WTC11 (cell line): ENCODE measurements at regions not wholly inside any gene's neighbourhood (a gene's known extent, or its start where the extent isn't known, plus 50 kb on each side); places are given as distances from the start of the nearest gene placed in this dataset.

ENCODE experiments used
- ATAC-seq: fragments of 200-7000 bp; cut with Tn5 transposase; 2 replicates; pipeline ENCODE4 v1.10.0; 2021; ENCODE audit warnings: mild to moderate bottlenecking, moderate library complexity
- CTCF ChIA-PET: fragments of 300-600 bp; sonication (Branson Sonifier 250); formaldehyde crosslinking; loops from one replicate; lab custom pipeline; 2021; ENCODE audit warnings: antibody characterized with exemption; lab: Charles Lee
- POLR2A ChIA-PET: fragments of 350-600 bp; sonication (Branson Sonifier 250); formaldehyde crosslinking; loops from one replicate; lab custom pipeline; 2021; ENCODE audit warnings: antibody characterized with exemption; lab: Charles Lee
- DNase-seq: peaks from one replicate; pipeline ENCODE4 v3.0.0; 2021; ENCODE audit warnings: low spot score
- H3K27ac Mint-ChIP-seq: 2 replicates; pipeline ENCODE4 v1.8.0; 2021; ENCODE audit warnings: mixed read lengths
- H3K27me3 Mint-ChIP-seq: 2 replicates; pipeline ENCODE4 v1.8.0; 2021; ENCODE audit warnings: low read depth, mild to moderate bottlenecking, moderate library complexity, mixed read lengths
- H3K36me3 Mint-ChIP-seq: 2 replicates; pipeline ENCODE4 v1.8.0; 2021; ENCODE audit warnings: mixed read lengths
- H3K4me1 Mint-ChIP-seq: 2 replicates; pipeline ENCODE4 v1.8.0; 2022; ENCODE audit warnings: mixed read lengths
- H3K4me3 Mint-ChIP-seq: 2 replicates; pipeline ENCODE4 v1.8.0; 2021; ENCODE audit warnings: mild to moderate bottlenecking, moderate library complexity, mixed read lengths
- H3K9me3 Mint-ChIP-seq: 2 replicates; pipeline ENCODE4 v1.8.0; 2021; ENCODE audit warnings: mixed read lengths
- EMX1 ChIP-seq: fragments of 250-450 bp; sonication (Bioruptor Pico); IDR thresholded peaks from 2 replicates; pipeline ENCODE4 v1.8.0; 2021; ENCODE audit warnings: mild to moderate bottlenecking
- FOXJ3 ChIP-seq: sonication (generic); formaldehyde crosslinking; IDR thresholded peaks from 2 replicates; pipeline ENCODE4 v1.9.0; 2021; ENCODE audit warnings: missing genetic modification reagents, mild to moderate bottlenecking, borderline replicate concordance
- GTF2I ChIP-seq: fragments of 250-450 bp; sonication (Bioruptor Pico); conservative IDR thresholded peaks from 2 replicates; pipeline ENCODE4 v1.4.0; 2021; ENCODE audit warnings: mild to moderate bottlenecking
- HMGA2 ChIP-seq: fragments of 250-450 bp; sonication (Bioruptor Pico); IDR thresholded peaks from 2 replicates; pipeline ENCODE4 v1.4.0; 2021; ENCODE audit warnings: mild to moderate bottlenecking, moderate library complexity
- IRF2 ChIP-seq: sonication (generic); formaldehyde crosslinking; IDR thresholded peaks from 2 replicates; pipeline ENCODE4 v1.8.0; 2022; ENCODE audit warnings: low read depth, missing genetic modification reagents, borderline replicate concordance
- MXD4 ChIP-seq: fragments of 250-450 bp; sonication (Bioruptor Pico); IDR thresholded peaks from 2 replicates; pipeline ENCODE4 v1.8.0; 2021; ENCODE audit warnings: mild to moderate bottlenecking, moderate library complexity, borderline replicate concordance
- NR2C2 ChIP-seq: sonication (generic); formaldehyde crosslinking; IDR thresholded peaks from 2 replicates; pipeline ENCODE4 v1.8.0; 2022; ENCODE audit warnings: mild to moderate bottlenecking, missing genetic modification reagents
- NR3C1 ChIP-seq: sonication (generic); formaldehyde crosslinking; conservative IDR thresholded peaks from 2 replicates; pipeline ENCODE4 v1.8.1; 2023; ENCODE audit warnings: low read depth, mild to moderate bottlenecking, missing genetic modification reagents
- SMAD3 ChIP-seq: sonication (generic); formaldehyde crosslinking; IDR thresholded peaks from 2 replicates; pipeline ENCODE4 v1.8.0; 2022; ENCODE audit warnings: missing genetic modification reagents, mild to moderate bottlenecking, borderline replicate concordance
- SP1 ChIP-seq: sonication (generic); formaldehyde crosslinking; conservative IDR thresholded peaks from 2 replicates; pipeline ENCODE4 v1.8.1; 2022; ENCODE audit warnings: missing genetic modification reagents
- ZNF263 ChIP-seq: sonication (generic); formaldehyde crosslinking; IDR thresholded peaks from 2 replicates; pipeline ENCODE4 v1.8.1; 2022; ENCODE audit warnings: low read depth, mild to moderate bottlenecking, moderate library complexity, missing genetic modification reagents
- ZNF396 ChIP-seq: fragments of 250-450 bp; sonication (Bioruptor Pico); IDR thresholded peaks from 2 replicates; pipeline ENCODE4 v1.8.0; 2021; ENCODE audit warnings: mild to moderate bottlenecking, moderate library complexity, borderline replicate concordance
- TF ChIP-seq, protein P1 (sequence below): sonication (generic); formaldehyde crosslinking; IDR thresholded peaks from 2 replicates; pipeline ENCODE4 v1.8.0; 2022; ENCODE audit warnings: mild to moderate bottlenecking, missing genetic modification reagents
- TF ChIP-seq, protein P2 (sequence below): sonication (generic); formaldehyde crosslinking; IDR thresholded peaks from 2 replicates; pipeline ENCODE4 v1.8.0; 2022; ENCODE audit warnings: mild to moderate bottlenecking, missing genetic modification reagents
- TF ChIP-seq, protein P3 (sequence below): sonication (generic); formaldehyde crosslinking; IDR thresholded peaks from 2 replicates; pipeline ENCODE4 v1.8.1; 2023; ENCODE audit warnings: mild to moderate bottlenecking, missing genetic modification reagents
- TF ChIP-seq, protein P4 (sequence below): sonication (generic); formaldehyde crosslinking; IDR thresholded peaks from 2 replicates; pipeline ENCODE4 v1.8.1; 2022; ENCODE audit warnings: missing genetic modification reagents, borderline replicate concordance
- TF ChIP-seq, protein P5 (sequence below): sonication (generic); formaldehyde crosslinking; IDR thresholded peaks from 2 replicates; pipeline ENCODE4 v1.8.0; 2023; ENCODE audit warnings: missing genetic modification reagents, mild to moderate bottlenecking, borderline replicate concordance
- TF ChIP-seq, protein P6 (sequence below): sonication (generic); formaldehyde crosslinking; IDR thresholded peaks from 2 replicates; pipeline ENCODE4 v1.8.1; 2022; ENCODE audit warnings: mild to moderate bottlenecking, missing genetic modification reagents, moderate library complexity, borderline replicate concordance
- TF ChIP-seq, protein P7 (sequence below): sonication (generic); formaldehyde crosslinking; IDR thresholded peaks from 2 replicates; pipeline ENCODE4 v1.8.0; 2023; ENCODE audit warnings: missing genetic modification reagents
- TF ChIP-seq, protein P8 (sequence below): fragments of 250-450 bp; sonication (Bioruptor Pico); IDR thresholded peaks from 2 replicates; pipeline ENCODE4 v1.9.0; 2021; ENCODE audit warnings: mild to moderate bottlenecking

DNA sequence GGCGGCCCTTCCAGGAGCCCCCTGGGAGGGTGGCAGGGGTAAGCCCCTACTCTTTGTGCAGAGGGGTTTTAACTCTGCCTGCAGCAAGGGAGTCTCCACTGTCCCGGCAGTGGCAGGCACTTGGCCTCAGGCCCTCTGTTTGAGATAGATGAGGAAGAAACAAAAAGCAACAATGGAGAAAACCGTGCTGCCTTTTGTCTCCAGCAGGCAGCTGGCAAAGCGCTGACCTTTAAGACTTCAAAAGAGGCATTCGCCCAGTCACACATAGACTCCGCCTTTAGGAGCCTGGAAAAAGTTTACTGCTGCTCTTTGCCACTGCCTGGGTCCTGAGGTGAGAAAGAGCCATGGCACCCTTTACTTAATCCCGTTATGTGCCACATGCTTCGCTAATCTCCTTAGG is 158.2 kb upstream of the NTF3 start:
- no peaks in the 10 kb centered on the region for H3K27me3 Mint-ChIP-seq
- H3K4me3 Mint-ChIP-seq = no peak overlapping the region
- peaks cover 6% of the 10 kb centered on the region for H3K4me1 Mint-ChIP-seq
- peaks cover 10% of the 10 kb centered on the region; the same call in 1 of the 2 replicates for H3K36me3 Mint-ChIP-seq
- no peak overlapping the region for H3K27ac Mint-ChIP-seq
- ATAC-seq (no peak; the same call in 1 of the 2 replicates), DNase-seq (no peak)
- ChIA-PET POLR2A (no interaction called here), CTCF (interaction anchor here (0.8 kb wide), 1 partner anchor 90 kb away, joined by 3 read pairs; no protein-coding TSS in a partner anchor)
- TF ChIP-seq, protein P1, sequence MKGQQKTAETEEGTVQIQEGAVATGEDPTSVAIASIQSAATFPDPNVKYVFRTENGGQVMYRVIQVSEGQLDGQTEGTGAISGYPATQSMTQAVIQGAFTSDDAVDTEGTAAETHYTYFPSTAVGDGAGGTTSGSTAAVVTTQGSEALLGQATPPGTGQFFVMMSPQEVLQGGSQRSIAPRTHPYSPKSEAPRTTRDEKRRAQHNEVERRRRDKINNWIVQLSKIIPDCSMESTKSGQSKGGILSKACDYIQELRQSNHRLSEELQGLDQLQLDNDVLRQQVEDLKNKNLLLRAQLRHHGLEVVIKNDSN (CRISPR knock-in tag) = no peak
- TF ChIP-seq NR3C1 (CRISPR knock-in tag) = no peak
- TF ChIP-seq, protein P2, sequence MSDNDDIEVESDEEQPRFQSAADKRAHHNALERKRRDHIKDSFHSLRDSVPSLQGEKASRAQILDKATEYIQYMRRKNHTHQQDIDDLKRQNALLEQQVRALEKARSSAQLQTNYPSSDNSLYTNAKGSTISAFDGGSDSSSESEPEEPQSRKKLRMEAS (CRISPR knock-in tag) = no peak
- TF ChIP-seq EMX1 (CRISPR knock-in tag) = no peak
- TF ChIP-seq, protein P3, sequence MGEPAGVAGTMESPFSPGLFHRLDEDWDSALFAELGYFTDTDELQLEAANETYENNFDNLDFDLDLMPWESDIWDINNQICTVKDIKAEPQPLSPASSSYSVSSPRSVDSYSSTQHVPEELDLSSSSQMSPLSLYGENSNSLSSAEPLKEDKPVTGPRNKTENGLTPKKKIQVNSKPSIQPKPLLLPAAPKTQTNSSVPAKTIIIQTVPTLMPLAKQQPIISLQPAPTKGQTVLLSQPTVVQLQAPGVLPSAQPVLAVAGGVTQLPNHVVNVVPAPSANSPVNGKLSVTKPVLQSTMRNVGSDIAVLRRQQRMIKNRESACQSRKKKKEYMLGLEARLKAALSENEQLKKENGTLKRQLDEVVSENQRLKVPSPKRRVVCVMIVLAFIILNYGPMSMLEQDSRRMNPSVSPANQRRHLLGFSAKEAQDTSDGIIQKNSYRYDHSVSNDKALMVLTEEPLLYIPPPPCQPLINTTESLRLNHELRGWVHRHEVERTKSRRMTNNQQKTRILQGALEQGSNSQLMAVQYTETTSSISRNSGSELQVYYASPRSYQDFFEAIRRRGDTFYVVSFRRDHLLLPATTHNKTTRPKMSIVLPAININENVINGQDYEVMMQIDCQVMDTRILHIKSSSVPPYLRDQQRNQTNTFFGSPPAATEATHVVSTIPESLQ (CRISPR knock-in tag) = no peak
- TF ChIP-seq SP1 (CRISPR knock-in tag) = no peak
- no peak for TF ChIP-seq NR2C2 (CRISPR knock-in tag)
- TF ChIP-seq IRF2 (CRISPR knock-in tag) = no peak
- TF ChIP-seq, protein P4, sequence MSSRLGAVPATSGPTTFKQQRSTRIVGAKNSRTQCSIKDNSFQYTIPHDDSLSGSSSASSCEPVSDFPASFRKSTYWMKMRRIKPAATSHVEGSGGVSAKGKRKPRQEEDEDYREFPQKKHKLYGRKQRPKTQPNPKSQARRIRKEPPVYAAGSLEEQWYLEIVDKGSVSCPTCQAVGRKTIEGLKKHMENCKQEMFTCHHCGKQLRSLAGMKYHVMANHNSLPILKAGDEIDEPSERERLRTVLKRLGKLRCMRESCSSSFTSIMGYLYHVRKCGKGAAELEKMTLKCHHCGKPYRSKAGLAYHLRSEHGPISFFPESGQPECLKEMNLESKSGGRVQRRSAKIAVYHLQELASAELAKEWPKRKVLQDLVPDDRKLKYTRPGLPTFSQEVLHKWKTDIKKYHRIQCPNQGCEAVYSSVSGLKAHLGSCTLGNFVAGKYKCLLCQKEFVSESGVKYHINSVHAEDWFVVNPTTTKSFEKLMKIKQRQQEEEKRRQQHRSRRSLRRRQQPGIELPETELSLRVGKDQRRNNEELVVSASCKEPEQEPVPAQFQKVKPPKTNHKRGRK (CRISPR knock-in tag) = no peak
- TF ChIP-seq, protein P5, sequence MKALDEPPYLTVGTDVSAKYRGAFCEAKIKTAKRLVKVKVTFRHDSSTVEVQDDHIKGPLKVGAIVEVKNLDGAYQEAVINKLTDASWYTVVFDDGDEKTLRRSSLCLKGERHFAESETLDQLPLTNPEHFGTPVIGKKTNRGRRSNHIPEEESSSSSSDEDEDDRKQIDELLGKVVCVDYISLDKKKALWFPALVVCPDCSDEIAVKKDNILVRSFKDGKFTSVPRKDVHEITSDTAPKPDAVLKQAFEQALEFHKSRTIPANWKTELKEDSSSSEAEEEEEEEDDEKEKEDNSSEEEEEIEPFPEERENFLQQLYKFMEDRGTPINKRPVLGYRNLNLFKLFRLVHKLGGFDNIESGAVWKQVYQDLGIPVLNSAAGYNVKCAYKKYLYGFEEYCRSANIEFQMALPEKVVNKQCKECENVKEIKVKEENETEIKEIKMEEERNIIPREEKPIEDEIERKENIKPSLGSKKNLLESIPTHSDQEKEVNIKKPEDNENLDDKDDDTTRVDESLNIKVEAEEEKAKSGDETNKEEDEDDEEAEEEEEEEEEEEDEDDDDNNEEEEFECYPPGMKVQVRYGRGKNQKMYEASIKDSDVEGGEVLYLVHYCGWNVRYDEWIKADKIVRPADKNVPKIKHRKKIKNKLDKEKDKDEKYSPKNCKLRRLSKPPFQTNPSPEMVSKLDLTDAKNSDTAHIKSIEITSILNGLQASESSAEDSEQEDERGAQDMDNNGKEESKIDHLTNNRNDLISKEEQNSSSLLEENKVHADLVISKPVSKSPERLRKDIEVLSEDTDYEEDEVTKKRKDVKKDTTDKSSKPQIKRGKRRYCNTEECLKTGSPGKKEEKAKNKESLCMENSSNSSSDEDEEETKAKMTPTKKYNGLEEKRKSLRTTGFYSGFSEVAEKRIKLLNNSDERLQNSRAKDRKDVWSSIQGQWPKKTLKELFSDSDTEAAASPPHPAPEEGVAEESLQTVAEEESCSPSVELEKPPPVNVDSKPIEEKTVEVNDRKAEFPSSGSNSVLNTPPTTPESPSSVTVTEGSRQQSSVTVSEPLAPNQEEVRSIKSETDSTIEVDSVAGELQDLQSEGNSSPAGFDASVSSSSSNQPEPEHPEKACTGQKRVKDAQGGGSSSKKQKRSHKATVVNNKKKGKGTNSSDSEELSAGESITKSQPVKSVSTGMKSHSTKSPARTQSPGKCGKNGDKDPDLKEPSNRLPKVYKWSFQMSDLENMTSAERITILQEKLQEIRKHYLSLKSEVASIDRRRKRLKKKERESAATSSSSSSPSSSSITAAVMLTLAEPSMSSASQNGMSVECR = no peak
- TF ChIP-seq, protein P6, sequence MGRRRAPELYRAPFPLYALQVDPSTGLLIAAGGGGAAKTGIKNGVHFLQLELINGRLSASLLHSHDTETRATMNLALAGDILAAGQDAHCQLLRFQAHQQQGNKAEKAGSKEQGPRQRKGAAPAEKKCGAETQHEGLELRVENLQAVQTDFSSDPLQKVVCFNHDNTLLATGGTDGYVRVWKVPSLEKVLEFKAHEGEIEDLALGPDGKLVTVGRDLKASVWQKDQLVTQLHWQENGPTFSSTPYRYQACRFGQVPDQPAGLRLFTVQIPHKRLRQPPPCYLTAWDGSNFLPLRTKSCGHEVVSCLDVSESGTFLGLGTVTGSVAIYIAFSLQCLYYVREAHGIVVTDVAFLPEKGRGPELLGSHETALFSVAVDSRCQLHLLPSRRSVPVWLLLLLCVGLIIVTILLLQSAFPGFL = no peak
- TF ChIP-seq GTF2I = no peak
- TF ChIP-seq HMGA2 (CRISPR knock-in tag) = no peak
- TF ChIP-seq MXD4 (CRISPR knock-in tag) = no peak
- no peak for TF ChIP-seq ZNF263 (CRISPR knock-in tag)
- TF ChIP-seq, protein P7, sequence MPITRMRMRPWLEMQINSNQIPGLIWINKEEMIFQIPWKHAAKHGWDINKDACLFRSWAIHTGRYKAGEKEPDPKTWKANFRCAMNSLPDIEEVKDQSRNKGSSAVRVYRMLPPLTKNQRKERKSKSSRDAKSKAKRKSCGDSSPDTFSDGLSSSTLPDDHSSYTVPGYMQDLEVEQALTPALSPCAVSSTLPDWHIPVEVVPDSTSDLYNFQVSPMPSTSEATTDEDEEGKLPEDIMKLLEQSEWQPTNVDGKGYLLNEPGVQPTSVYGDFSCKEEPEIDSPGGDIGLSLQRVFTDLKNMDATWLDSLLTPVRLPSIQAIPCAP (CRISPR knock-in tag) = no peak
- no peak for TF ChIP-seq SMAD3 (CRISPR knock-in tag)
- no peak for TF ChIP-seq FOXJ3 (CRISPR knock-in tag)
- no peak for TF ChIP-seq ZNF396
- TF ChIP-seq, protein P8, sequence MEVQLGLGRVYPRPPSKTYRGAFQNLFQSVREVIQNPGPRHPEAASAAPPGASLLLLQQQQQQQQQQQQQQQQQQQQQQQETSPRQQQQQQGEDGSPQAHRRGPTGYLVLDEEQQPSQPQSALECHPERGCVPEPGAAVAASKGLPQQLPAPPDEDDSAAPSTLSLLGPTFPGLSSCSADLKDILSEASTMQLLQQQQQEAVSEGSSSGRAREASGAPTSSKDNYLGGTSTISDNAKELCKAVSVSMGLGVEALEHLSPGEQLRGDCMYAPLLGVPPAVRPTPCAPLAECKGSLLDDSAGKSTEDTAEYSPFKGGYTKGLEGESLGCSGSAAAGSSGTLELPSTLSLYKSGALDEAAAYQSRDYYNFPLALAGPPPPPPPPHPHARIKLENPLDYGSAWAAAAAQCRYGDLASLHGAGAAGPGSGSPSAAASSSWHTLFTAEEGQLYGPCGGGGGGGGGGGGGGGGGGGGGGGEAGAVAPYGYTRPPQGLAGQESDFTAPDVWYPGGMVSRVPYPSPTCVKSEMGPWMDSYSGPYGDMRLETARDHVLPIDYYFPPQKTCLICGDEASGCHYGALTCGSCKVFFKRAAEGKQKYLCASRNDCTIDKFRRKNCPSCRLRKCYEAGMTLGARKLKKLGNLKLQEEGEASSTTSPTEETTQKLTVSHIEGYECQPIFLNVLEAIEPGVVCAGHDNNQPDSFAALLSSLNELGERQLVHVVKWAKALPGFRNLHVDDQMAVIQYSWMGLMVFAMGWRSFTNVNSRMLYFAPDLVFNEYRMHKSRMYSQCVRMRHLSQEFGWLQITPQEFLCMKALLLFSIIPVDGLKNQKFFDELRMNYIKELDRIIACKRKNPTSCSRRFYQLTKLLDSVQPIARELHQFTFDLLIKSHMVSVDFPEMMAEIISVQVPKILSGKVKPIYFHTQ = no peak
- peaks cover 9% of the 10 kb centered on the region for H3K9me3 Mint-ChIP-seq
